T47D (cell line): ENCODE measurements at regions not wholly inside any gene's neighbourhood (a gene's known extent, or its start where the extent isn't known, plus 50 kb on each side); places are given as distances from the start of the nearest gene placed in this dataset.

ENCODE experiments used
- DNase-seq, 2 experiments: peaks; one replicate each; pipeline versions ENCODE4 v3.0.0 to v3.0.0-alpha.2; 2011 to 2012; ENCODE audit warnings: low read depth in 1 of 2, low spot score in 1 of 2
- JUND ChIP-seq: IDR thresholded peaks from 2 replicates; pipeline ENCODE4 v1.6.1; 2012; ENCODE audit warnings: low read depth
- in situ Hi-C: cut with HindIII; loops from 2 replicates; pipeline ENCODE4 v1.10.0; 2016; ENCODE audit warnings: low sequenced_read_pairs, low pct_unique_long_range_greater_than_20kb

DNA sequence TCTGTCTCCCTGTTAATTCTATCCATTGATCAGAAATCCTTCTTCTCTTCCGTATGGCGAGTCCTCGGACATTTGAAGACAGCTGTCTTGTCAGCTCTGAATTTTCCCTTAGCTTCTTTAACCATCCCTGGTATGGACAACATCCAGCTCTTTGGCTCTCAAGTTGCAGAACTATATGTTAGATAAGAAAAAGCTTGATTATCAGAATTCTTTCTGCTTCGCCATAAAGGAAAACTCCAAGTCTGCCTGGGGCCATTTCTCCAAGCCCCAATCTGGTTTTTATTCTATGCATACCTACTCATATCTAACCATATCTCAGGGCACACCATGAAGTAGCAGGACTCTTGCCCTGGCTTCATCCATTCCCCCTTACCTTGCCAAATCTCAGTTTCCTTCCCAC is 215.7 kb upstream of the TMC3 start:
- DNase-seq: no peak

DNA sequence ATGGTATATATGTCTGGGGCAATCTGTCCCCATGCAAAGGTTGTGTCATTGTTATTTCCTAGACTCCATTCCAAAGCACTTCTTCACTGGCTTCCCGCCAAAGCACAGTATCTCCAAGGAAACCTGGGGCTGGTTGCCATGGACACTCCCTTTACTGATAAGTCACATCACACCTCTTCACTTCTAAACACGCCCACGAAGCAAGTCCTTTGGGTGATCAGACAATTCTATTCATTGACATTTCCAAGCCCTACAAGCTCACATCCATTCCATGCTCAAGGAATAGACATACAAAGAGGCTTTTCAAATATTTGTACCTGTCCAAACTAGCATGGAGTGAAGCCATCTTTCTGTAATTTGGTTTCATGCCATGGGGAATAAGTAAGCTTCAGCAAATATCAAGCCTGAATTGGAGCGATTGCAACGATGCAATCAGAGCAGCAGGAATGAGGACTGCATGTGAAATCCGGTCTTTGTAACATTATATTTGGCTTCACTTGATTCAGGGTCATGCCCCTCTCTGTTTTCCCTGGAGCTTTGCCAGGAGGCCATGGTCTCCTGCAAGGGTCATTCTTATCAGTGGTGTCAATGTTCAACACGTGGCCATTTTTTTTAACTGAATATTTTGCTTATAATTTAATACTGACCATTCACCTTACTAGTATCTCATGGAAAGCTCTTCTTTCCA is 201.6 kb upstream of the TMC3 start:
- in situ Hi-C loops: no loop called here
- TF ChIP-seq JUND: no peak
- DNase-seq: no peak

More for the DNA sequence above, 215.7 kb upstream of the TMC3 start:
- in situ Hi-C loops: no loop called here
- no peak for TF ChIP-seq JUND

DNA sequence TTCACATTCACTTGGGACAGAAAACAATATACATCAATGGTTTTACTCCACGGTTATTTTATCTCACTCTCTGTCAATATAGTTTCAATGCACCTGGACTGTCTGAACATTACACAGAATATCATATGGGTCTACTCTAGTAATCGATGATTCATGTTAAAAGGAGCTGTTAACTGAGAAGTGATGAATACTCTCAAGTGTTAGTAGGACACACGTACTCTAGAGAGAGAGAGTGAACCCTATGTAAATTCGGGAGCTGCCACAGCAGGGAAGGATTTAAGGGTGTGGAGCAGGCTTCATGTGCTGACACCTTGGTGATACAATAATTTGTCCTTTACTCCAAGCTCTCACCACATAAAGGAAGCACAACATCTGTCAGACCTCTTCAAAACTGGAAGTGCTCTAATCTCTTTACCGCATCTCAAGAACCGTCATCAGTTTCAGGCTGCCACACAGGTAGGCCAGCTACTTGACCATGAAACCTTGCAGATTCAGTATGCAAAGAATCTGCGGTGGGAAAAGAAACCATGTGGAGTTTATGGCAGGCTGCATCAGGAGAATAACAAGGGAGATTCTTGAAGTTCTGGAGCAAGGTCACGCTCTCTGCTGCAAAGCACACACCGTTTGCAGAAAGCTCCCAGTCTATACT is 199.2 kb upstream of the TMC3 start:
- TF ChIP-seq JUND: no peak
- DNase-seq: no peak
- in situ Hi-C loops: no loop called here

DNA sequence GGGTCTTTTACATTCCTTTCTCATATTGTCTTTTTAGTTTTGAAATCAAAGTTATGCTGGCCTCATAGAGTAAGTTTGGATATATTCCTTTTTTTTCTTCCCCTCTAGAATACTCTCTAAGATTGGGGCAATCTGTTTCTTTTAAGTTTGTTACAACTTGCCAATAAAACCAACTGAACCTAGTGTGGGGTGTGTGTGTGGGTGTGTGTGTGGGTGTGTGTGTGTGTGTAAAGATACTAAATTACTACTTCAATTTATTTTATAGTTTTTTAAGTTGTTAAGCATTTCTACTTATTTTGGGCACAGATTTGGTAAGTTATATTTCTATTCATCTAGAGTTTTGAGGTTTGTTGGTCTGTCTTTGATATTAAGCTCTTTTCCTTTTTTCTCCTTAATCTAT is 198.2 kb upstream of the TMC3 start:
- in situ Hi-C loops: no loop called here
- TF ChIP-seq JUND: no peak
- DNase-seq: no peak

DNA sequence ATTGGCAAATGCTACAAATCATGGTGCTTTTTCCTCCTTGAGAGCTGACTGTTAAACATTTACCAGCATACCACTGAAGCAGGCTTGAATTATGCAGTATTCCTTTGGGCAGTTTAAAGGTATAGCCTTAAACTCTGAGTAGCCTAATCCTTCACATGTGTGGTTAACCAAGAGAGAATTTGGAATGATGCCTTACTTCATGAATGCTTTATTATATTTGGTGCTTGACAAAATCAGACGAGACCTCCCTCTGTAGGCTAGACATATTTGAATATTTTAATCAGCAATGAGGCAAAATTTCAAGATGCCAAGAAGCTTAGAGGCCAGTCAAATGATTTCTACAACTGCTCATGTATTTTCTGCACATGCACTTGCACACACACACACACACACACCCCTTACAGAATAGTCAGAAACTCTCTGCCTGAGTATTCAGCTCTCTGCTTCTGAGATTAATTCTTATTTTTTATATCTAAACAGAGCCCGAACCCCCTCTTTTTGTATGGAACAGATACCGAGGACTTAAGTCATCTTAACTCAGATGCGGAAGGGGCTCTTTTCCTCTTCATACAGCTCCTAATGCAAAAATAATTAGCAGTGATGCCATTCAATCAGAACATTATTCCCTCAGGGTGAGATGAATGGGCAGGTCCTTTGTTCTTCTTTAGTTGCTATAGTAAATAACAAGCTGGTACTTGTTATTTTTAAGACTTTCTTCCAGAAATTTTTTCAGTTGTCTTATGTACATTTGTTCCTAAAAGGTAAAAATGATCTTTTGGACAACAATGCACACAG is 195.5 kb upstream of the TMC3 start:
- TF ChIP-seq JUND: no peak
- in situ Hi-C loops: no loop called here
- DNase-seq: no peak

DNA sequence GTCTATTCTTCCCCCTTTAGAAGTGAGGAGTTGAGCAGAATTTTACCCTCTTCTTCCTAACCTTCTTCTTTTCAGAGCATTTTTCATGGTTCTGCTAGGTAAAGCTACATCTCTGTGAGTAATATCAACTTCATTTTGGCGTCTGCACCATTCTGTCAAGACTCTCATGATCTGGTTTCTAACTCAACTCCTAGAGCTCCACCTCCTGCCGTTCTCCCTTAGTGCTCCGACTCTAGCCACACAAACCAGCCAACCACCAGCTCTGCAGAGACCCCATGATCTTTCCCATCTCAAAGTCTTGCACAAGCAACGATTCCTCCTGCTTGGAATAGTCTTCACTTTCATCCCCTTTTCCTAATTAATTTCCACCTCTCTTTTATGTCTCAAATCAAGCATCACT is 193.9 kb upstream of the TMC3 start:
- no peak for DNase-seq
- TF ChIP-seq JUND: no peak
- in situ Hi-C loops: no loop called here

DNA sequence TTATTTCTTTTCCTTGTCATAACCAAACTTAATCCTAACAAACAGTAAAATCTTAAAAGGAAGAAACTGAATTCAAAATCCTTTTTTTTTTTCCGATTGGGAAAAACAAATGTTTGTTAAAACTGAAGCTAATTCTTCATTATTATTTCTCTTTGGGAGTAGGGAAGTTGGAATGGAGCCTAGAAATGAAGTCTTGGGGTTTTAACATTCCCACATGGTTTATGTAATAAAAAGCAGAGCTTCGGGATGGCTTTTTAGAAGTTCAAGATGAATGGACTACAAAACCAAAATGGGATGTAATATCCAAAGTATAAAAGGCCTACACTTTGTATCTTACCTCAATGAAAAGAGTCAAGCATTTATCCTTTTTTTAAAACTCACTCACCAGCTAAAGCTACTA is 189.0 kb upstream of the TMC3 start:
- no peak for DNase-seq
- in situ Hi-C loops: no loop called here
- TF ChIP-seq JUND: no peak

DNA sequence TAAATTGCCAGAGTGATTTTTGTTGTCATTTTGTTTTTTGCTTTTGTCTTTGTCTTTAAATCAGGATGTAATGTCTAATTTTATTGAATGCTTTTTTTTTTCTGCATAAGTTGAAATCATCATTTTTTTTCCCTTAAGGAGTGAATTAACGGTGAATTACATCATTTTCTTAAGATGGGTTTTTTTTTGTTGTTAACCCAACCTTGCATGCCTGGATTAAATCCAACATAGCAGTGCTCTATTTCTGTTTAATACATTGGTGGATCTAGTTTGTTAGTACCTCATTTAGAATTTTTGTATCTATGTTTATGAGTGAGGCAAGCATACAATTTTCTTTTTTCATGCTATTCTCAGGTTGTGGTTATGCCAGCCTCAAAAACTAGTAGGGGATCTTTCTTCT is 186.4 kb upstream of the TMC3 start:
- no peak for DNase-seq
- no peak for TF ChIP-seq JUND

DNA sequence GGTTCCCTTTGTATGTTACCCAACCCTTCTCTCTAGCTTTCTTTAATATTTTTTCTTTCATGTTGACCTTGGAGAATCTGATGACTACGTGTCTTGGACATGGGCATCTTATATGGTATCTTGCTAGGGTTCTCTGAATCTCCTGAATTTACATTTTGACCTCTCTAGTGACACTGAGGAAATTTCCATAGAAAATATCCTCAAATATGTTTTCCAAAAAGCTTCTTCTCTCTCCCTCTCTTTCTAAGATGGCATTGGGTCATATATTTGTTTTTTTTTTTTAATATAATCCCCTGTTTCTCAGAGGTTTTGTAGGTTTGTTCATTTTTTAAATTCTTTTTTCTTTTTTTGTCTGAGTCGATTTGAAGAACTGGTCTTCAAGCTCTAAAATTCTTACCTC is 184.0 kb upstream of the TMC3 start:
- in situ Hi-C loops: no loop called here
- no peak for DNase-seq
- no peak for TF ChIP-seq JUND

More for the DNA sequence above, 186.4 kb upstream of the TMC3 start:
- in situ Hi-C loops: no loop called here

DNA sequence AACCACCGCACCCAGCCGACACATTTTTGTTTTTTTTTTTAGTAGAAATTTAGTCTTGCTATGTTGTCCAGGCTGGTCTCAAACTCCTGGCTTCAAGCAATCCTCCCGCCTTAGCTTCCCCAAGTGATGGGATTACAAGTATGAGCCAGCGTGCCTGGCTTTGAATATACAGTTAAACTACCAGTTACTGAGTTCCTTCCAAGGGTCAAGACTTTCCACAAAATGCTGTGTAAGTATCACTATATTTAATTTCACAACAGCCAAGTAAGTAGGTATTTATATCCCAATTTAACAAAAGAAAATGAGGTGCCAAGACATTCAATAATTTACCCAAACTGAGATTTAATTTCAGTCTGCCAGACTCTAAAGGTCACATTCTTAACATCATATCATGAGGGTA is 181.3 kb upstream of the TMC3 start:
- DNase-seq: no peak
- in situ Hi-C loops: no loop called here
- no peak for TF ChIP-seq JUND

DNA sequence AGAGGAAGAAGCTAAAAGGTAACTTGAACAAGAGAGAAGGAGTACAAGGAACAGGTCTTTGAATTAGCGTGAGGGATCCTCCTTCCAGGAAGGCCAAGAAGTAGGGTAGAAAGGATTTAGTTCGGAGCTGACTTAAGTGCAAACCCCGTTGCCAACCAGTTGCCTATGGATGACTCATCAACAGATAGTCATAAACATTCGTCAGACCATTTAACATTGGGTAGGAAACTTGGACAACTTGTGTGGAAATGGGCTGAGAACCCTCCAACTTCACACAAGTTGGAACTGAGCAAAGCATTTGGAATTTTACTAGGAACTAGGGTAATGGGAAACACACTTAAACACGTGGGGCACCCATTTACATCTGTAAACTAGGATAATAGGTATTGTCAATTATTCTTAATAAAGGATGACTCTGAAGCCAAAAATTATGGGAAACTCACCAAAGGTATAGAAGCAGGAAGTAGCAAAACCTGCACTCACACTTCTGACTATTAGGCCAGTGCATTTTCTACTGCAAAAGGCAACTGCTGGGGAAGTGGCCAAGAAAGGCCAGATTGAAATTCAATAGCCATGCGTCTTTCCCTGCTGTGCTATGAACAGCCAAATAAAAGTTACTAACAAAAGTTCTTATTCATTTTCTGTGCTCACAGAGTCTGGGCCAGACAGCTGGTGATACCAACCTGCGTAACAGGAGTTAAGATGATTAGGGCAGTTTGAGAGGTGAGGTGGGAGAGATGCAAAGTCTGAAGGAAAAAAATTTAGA is 174.5 kb upstream of the TMC3 start:
- in situ Hi-C loops: no loop called here
- TF ChIP-seq JUND: no peak
- DNase-seq: no peak

DNA sequence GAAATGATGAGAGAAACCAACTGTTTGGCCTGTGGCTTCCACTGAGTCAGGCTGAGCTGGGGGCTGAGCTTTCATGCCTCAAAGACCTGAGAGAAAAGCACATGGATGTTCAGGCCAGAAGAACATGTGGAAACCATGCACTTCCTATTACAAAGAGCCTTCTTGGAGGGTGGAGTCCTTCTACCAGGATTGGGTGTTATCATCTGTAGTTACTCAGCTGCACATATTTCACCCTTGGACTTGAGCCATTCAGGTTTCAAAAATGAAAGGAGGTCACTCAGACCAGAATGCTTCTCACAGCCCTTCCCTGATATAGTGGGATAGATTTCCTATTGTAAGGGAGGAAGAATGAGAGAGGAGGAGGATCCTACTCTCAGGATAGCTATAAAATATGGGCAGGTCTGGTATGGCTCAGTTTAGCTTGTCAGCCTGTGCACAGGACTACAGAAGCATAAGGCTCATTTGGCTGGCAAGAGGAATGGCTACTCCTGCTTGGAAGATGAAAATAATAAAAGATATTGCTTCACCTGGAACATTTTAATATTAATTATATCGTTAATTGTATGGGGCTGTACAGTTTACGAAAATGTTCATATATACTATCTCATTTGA is 173.6 kb upstream of the TMC3 start:
- in situ Hi-C loops: no loop called here
- DNase-seq: no peak
- TF ChIP-seq JUND: no peak

DNA sequence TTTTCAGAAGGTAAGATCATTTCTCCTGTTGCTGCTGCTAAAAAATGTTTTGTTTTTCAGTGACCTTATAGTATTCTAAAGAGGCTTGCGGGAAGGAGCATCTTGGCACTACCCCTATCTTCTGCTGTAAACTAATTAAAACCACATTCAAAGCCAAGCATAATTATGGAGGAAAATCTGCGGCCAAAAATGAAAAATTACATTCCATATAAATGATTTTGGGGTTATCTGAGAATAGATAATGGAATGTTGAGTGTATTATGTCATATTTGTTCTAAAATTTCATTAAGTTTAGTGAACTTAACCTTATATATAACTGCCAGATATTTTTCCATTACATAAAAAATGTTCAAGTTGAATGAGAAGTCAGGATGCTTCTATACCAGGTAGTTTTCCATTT is 170.4 kb upstream of the TMC3 start:
- no peak for DNase-seq
- in situ Hi-C loops: no loop called here
- no peak for TF ChIP-seq JUND
